ENCODE measurements at regions not wholly inside any gene's neighbourhood (a gene's known extent, or its start where the extent isn't known, plus 50 kb on each side); places are given as distances from the start of the nearest gene placed in this dataset.

DNA sequence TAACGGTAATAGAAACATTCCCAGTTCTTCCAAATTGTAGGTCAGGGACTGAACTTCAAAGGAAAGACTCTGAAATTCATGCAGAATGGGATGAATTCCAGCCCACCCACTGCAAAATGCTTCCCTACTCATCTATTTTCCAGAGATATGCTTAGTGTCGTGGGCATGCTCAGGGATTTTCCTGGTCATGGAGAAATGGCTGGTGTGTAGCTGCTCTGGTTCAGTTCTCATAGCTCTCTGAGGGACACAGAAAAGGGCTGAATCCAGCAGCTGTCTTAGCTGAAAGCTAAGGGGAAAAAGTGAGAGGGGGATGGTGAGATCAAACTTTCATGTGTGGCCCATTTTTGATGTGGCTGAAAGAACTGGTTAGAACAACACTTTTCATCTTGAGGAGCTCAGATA lies 72.9 kb upstream of the KRAS start:
- no peaks in the 10 kb centered on the region for H3K36me3 ChIP-seq (ENCODE audit: control insufficient read depth in 2 of 3, insufficient read depth in 3 of 3, low read length in 3 of 3)
- TF ChIP-seq, protein P1, sequence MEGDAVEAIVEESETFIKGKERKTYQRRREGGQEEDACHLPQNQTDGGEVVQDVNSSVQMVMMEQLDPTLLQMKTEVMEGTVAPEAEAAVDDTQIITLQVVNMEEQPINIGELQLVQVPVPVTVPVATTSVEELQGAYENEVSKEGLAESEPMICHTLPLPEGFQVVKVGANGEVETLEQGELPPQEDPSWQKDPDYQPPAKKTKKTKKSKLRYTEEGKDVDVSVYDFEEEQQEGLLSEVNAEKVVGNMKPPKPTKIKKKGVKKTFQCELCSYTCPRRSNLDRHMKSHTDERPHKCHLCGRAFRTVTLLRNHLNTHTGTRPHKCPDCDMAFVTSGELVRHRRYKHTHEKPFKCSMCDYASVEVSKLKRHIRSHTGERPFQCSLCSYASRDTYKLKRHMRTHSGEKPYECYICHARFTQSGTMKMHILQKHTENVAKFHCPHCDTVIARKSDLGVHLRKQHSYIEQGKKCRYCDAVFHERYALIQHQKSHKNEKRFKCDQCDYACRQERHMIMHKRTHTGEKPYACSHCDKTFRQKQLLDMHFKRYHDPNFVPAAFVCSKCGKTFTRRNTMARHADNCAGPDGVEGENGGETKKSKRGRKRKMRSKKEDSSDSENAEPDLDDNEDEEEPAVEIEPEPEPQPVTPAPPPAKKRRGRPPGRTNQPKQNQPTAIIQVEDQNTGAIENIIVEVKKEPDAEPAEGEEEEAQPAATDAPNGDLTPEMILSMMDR (IDR thresholded peaks at IDR 0.05; ENCODE audit: borderline replicate concordance, extremely low read depth, insufficient read depth): no peak
- no peaks in the 10 kb centered on the region for H3K27me3 ChIP-seq (ENCODE audit: control insufficient read depth, insufficient read depth, low read length)
- no peak overlapping the region for H3K27ac ChIP-seq (ENCODE audit: low read depth in 2 of 2, low read length in 2 of 2)
- DNase-seq (no peak), FAIRE-seq (no peak)
- H3K9me3 ChIP-seq (ENCODE audit: control insufficient read depth in 2 of 3, insufficient read depth in 1 of 3, low read length in 3 of 3): no peaks in the 10 kb centered on the region
- intact Hi-C loops (cut with DNase I): no loop called here
- H3K4me3 ChIP-seq (ENCODE audit: low read length in 3 of 3): no peak overlapping the region
- no peak overlapping the region for H3K9ac ChIP-seq (ENCODE audit: low read length in 3 of 3)
- no peaks in the 10 kb centered on the region for H3K4me1 ChIP-seq (ENCODE audit: control insufficient read depth in 2 of 3, insufficient read depth in 2 of 3, low read depth in 1 of 3, low read length in 3 of 3)

DNA sequence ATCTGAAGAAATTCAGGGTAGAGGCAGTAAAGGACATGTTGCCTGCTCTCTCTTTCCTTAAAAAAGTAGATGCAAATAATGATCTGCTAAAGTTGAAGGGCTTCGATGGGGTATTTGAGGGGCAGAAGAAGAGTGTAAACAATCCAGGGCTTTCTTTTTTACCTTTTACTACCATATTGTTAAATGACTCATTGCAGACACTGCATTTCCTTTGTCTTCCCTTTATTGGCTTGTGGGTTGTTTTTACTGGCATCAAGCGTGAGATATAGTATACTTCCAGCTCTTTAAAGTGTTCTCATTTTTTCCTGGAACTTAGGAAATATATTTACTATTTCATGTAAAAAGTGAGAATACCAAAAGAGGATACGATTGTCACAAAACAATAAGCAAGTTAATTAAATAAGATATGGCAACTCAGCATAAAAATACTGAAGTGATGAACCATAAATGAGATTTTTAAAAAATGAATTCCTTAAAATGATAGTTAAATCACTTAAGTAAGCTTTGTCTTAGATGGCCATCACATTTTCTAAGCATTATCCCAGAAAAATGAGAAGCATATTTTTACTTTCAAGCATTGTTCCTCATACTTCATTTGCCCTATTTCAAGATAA lies 72.3 kb upstream of the KRAS start:
- H3K27me3 ChIP-seq (ENCODE audit: control insufficient read depth, insufficient read depth, low read length): no peaks in the 10 kb centered on the region
- no peaks in the 10 kb centered on the region for H3K9me3 ChIP-seq (ENCODE audit: control insufficient read depth in 2 of 3, insufficient read depth in 1 of 3, low read length in 3 of 3)
- no peak overlapping the region for H3K27ac ChIP-seq (ENCODE audit: low read depth in 2 of 2, low read length in 2 of 2)
- FAIRE-seq (no peak), DNase-seq (peak in 2 of 5 donors; percentile 7 to 30)
- TF ChIP-seq, protein P1 (IDR thresholded peaks at IDR 0.05; ENCODE audit: borderline replicate concordance, extremely low read depth, insufficient read depth): no peak
- no peak overlapping the region for H3K4me3 ChIP-seq (ENCODE audit: low read length in 3 of 3)
- no peak overlapping the region for H3K9ac ChIP-seq (ENCODE audit: low read length in 3 of 3)
- H3K4me1 ChIP-seq (ENCODE audit: control insufficient read depth in 2 of 3, insufficient read depth in 2 of 3, low read depth in 1 of 3, low read length in 3 of 3): no peaks in the 10 kb centered on the region
- intact Hi-C loops (cut with DNase I): no loop called here
- no peaks in the 10 kb centered on the region for H3K36me3 ChIP-seq (ENCODE audit: control insufficient read depth in 2 of 3, insufficient read depth in 3 of 3, low read length in 3 of 3)

- no peak overlapping the region for H3K9ac ChIP-seq (ENCODE audit: low read length in 3 of 3)
- TF ChIP-seq, protein P1 (IDR thresholded peaks at IDR 0.05; ENCODE audit: borderline replicate concordance, extremely low read depth, insufficient read depth): no peak
- no peaks in the 10 kb centered on the region for H3K27me3 ChIP-seq (ENCODE audit: control insufficient read depth, insufficient read depth, low read length)
- FAIRE-seq: no peak
- H3K4me3 ChIP-seq (ENCODE audit: low read length in 3 of 3): no peak overlapping the region
- H3K27ac ChIP-seq (ENCODE audit: low read depth in 2 of 2, low read length in 2 of 2): no peak overlapping the region
- H3K36me3 ChIP-seq (ENCODE audit: control insufficient read depth in 2 of 3, insufficient read depth in 3 of 3, low read length in 3 of 3): no peaks in the 10 kb centered on the region
- no peak for DNase-seq
- H3K4me1 ChIP-seq (ENCODE audit: control insufficient read depth in 2 of 3, insufficient read depth in 2 of 3, low read depth in 1 of 3, low read length in 3 of 3): no peaks in the 10 kb centered on the region
- H3K9me3 ChIP-seq (ENCODE audit: control insufficient read depth in 2 of 3, insufficient read depth in 1 of 3, low read length in 3 of 3): no peaks in the 10 kb centered on the region
- intact Hi-C loops (cut with DNase I): no loop called here
Measured at GRCh38 chr12:25322351-25322750, 71.6 kb upstream of the KRAS start.

- H3K27me3 ChIP-seq (ENCODE audit: control insufficient read depth, insufficient read depth, low read length): no peaks in the 10 kb centered on the region
- no peaks in the 10 kb centered on the region for H3K4me1 ChIP-seq (ENCODE audit: control insufficient read depth in 2 of 3, insufficient read depth in 2 of 3, low read depth in 1 of 3, low read length in 3 of 3)
- no peak overlapping the region for H3K4me3 ChIP-seq (ENCODE audit: low read length in 3 of 3)
- DNase-seq: no peak
- no peak for FAIRE-seq
- no peak overlapping the region for H3K27ac ChIP-seq (ENCODE audit: low read depth in 2 of 2, low read length in 2 of 2)
- no peak overlapping the region for H3K9ac ChIP-seq (ENCODE audit: low read length in 3 of 3)
- H3K9me3 ChIP-seq (ENCODE audit: control insufficient read depth in 2 of 3, insufficient read depth in 1 of 3, low read length in 3 of 3): no peaks in the 10 kb centered on the region
- intact Hi-C loops (cut with DNase I): no loop called here
- no peaks in the 10 kb centered on the region for H3K36me3 ChIP-seq (ENCODE audit: control insufficient read depth in 2 of 3, insufficient read depth in 3 of 3, low read length in 3 of 3)
- TF ChIP-seq, protein P1 (IDR thresholded peaks at IDR 0.05; ENCODE audit: borderline replicate concordance, extremely low read depth, insufficient read depth): no peak
Measured at GRCh38 chr12:25321772-25322171, 71.0 kb upstream of the KRAS start.
